ENCODE measurements at regions not wholly inside any gene's neighbourhood (a gene's known extent, or its start where the extent isn't known, plus 50 kb on each side); places are given as distances from the start of the nearest gene placed in this dataset.

DNA sequence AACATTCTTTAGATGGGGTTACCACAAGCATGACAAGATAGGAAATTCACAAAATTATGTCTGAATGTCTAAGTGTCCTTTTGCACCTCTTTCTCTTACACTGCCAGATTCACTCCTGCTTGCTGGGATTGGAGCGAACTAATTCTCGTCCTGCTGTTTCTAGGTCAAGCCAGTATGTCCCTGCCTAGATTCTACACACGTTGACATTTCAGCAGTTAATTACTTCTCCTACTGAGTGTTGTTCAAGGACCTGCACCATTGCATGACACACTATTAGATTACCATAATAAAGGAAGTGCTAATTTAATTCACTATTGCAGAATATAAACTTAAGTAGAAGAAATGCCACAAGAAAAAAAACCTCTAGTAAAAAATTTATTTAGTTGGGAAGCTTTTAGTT lies 1911.7 kb downstream of the PCDH7 start:
- H3K36me3 Mint-ChIP-seq (ENCODE audit: low read depth): no peaks in the 10 kb centered on the region
- no peaks in the 10 kb centered on the region for H3K4me1 Mint-ChIP-seq
- H3K9me3 Mint-ChIP-seq: peaks cover 20% of the 10 kb centered on the region
- no peak overlapping the region for H3K4me3 Mint-ChIP-seq
- no peaks in the 10 kb centered on the region for H3K27me3 Mint-ChIP-seq (ENCODE audit: low read depth)
- H3K27ac Mint-ChIP-seq: no peak overlapping the region
- no peak for TF ChIP-seq CTCF (IDR thresholded peaks at IDR 0.05; ENCODE audit: unreplicated experiment in 3 of 3)

DNA sequence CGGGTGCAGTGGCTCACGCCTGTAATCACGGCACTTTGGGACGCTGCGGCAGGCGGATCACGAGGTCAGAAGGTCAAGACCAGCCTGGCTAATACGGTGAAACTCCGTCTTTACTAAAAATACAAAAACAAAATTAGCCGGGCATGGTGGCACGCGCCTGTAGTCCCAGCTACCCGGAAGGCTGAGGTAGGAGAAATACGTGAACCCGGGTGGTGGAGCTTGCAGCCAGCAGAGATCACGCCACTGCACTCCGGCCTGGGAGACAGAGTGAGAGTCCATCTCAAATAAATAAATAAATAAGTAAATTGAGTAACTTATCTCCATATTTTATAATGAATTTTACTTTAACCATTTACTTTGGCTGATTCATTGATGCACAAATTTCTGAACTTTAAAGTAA lies 1913.3 kb downstream of the PCDH7 start:
- Mint-ChIP-seq H3K36me3 (ENCODE audit: low read depth) (no peaks in the 10 kb centered on the region), H3K9me3 (peaks cover 10% of the 10 kb centered on the region), H3K27me3 (ENCODE audit: low read depth) (no peaks in the 10 kb centered on the region), H3K27ac (no peak overlapping the region), H3K4me3 (no peak overlapping the region), H3K4me1 (no peaks in the 10 kb centered on the region)
- TF ChIP-seq CTCF (IDR thresholded peaks at IDR 0.05; ENCODE audit: unreplicated experiment in 3 of 3): no peak

DNA sequence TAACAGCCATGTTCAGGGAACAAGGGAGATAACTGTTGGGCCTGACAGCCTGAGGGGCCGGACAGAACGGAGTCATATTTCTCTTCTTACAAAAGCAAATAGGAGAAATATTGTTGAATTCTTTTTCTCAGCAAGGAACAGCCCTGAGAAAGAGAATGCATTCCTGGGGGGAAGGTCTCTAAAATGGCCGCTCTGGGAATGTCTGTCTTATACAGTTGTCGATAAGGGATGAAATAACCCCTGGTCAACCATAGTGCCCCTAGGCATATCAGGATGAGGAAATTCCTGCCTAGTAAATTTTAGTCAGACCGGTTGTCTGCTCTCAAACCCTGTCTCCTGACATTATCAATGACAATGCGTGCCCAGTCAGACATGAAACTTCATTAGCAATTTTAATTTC lies 1925.5 kb downstream of the PCDH7 start:
- no peaks in the 10 kb centered on the region for H3K4me1 Mint-ChIP-seq
- no peaks in the 10 kb centered on the region for H3K27me3 Mint-ChIP-seq (ENCODE audit: low read depth)
- no peak overlapping the region for H3K27ac Mint-ChIP-seq
- no peak overlapping the region for H3K4me3 Mint-ChIP-seq
- peaks cover 4% of the 10 kb centered on the region for H3K36me3 Mint-ChIP-seq (ENCODE audit: low read depth)
- no peak for TF ChIP-seq CTCF (IDR thresholded peaks at IDR 0.05; ENCODE audit: unreplicated experiment in 3 of 3)
- H3K9me3 Mint-ChIP-seq: peaks cover 26% of the 10 kb centered on the region

DNA sequence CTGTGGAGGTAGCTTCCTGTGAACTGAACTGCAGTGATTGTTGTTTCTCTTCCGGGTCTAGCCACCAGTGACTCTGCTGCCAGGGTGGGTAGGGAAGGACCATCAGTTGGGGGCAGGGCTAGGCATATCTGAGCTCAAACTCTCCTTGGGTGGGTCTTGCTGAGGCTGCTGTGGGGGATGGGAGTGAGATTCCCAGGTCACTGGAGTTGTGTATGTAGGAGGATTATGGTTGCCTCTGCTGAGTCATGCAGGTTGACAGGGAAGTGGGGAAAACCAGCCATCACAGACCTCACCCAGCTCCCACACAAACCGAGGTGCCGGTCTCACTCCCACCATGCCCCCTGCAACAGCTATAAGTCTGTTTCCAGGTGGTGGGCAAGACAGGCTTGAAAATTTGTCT lies 1937.8 kb downstream of the PCDH7 start:
- Mint-ChIP-seq H3K27me3 (ENCODE audit: low read depth) (no peaks in the 10 kb centered on the region), H3K27ac (no peak overlapping the region), H3K4me3 (no peak overlapping the region), H3K36me3 (ENCODE audit: low read depth) (no peaks in the 10 kb centered on the region), H3K9me3 (peaks cover 7% of the 10 kb centered on the region), H3K4me1 (no peaks in the 10 kb centered on the region)
- no peak for TF ChIP-seq CTCF (IDR thresholded peaks at IDR 0.05; ENCODE audit: unreplicated experiment in 3 of 3)

GRCh38 chr4:32661229-32661628 lies 1941.1 kb downstream of the PCDH7 start:
- Mint-ChIP-seq H3K4me1 (no peaks in the 10 kb centered on the region), H3K9me3 (peaks cover 6% of the 10 kb centered on the region), H3K27ac (no peak overlapping the region), H3K4me3 (no peak overlapping the region), H3K36me3 (ENCODE audit: low read depth) (no peaks in the 10 kb centered on the region), H3K27me3 (ENCODE audit: low read depth) (no peaks in the 10 kb centered on the region)
- no peak for TF ChIP-seq CTCF (IDR thresholded peaks at IDR 0.05; ENCODE audit: unreplicated experiment in 3 of 3)

DNA sequence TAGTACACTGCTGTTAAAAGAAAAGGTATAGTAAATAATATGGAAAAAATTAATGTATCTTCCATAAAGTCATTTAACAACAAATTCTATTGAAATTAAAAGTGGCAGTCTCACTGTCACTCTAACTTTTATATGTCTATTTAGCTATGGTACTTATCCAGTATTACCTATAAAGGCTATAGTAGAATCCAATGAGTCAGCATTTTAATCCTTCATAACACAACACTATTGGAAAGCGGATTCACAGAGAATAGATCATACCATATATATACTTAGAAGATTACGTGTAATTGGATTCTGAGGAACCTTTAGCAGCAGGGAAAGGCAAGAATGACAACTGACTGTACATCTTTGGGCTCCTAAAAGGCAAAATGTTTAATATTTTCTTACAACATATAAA lies 1942.6 kb downstream of the PCDH7 start:
- Mint-ChIP-seq H3K27me3 (ENCODE audit: low read depth) (no peaks in the 10 kb centered on the region), H3K9me3 (peaks cover 2% of the 10 kb centered on the region), H3K27ac (no peak overlapping the region), H3K36me3 (ENCODE audit: low read depth) (no peaks in the 10 kb centered on the region), H3K4me3 (no peak overlapping the region), H3K4me1 (no peaks in the 10 kb centered on the region)
- TF ChIP-seq CTCF (IDR thresholded peaks at IDR 0.05; ENCODE audit: unreplicated experiment in 3 of 3): no peak

Data from nephron (organoid).